ENCODE measurements at regions not wholly inside any gene's neighbourhood (a gene's known extent, or its start where the extent isn't known, plus 50 kb on each side); places are given as distances from the start of the nearest gene placed in this dataset.

- TF ChIP-seq, protein P1, sequence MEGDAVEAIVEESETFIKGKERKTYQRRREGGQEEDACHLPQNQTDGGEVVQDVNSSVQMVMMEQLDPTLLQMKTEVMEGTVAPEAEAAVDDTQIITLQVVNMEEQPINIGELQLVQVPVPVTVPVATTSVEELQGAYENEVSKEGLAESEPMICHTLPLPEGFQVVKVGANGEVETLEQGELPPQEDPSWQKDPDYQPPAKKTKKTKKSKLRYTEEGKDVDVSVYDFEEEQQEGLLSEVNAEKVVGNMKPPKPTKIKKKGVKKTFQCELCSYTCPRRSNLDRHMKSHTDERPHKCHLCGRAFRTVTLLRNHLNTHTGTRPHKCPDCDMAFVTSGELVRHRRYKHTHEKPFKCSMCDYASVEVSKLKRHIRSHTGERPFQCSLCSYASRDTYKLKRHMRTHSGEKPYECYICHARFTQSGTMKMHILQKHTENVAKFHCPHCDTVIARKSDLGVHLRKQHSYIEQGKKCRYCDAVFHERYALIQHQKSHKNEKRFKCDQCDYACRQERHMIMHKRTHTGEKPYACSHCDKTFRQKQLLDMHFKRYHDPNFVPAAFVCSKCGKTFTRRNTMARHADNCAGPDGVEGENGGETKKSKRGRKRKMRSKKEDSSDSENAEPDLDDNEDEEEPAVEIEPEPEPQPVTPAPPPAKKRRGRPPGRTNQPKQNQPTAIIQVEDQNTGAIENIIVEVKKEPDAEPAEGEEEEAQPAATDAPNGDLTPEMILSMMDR (IDR thresholded peaks at IDR 0.05), result no peak
- TF ChIP-seq POLR2A (IDR thresholded peaks at IDR 0.05) (no peak), POLR2AphosphoS5 (IDR thresholded peaks at IDR 0.05) (no peak)
Observed at GRCh38 chr13:88314496-88314895, 643.3 kb downstream of the SLITRK5 start.

Data from gastroesophageal sphincter (tissue), 3 donors.